IMR-90 (cell line): ENCODE measurements at regions not wholly inside any gene's neighbourhood (a gene's known extent, or its start where the extent isn't known, plus 50 kb on each side); places are given as distances from the start of the nearest gene placed in this dataset.

ENCODE experiments used
- ATAC-seq: fragments of 200-7000 bp; cut with Tn5 transposase; 2 replicates; pipeline ENCODE4 v1.9.1; 2020; ENCODE audit warnings: low read depth, mild to moderate bottlenecking, moderate library complexity
- BruUV-seq: library from RNA; stranded (reverse); fragments of 400-500 nt; replicated peaks from 2 replicates; lab custom pipeline; 2021; lab: Mats Ljungman, UMichigan
- CTCF ChIA-PET: fragments of 300-600 bp; formaldehyde crosslinking; extraction: SDS; loops from one replicate; lab custom pipeline; 2021; ENCODE audit warnings: antibody characterized with exemption; lab: Yijun Ruan, JAX
- POLR2A ChIA-PET: fragments of 300-600 bp; sonication (Branson Sonifier 250); formaldehyde crosslinking; loops from one replicate; lab custom pipeline; 2022; ENCODE audit warnings: antibody characterized with exemption; ENCODE audit not compliant: unreplicated experiment; lab: Charles Lee
- DNase-seq: peaks from one replicate; pipeline ENCODE4 v3.0.0; 2013
- H2AFZ ChIP-seq: replicated peaks from 2 replicates; pipeline ENCODE3; 2013; ENCODE audit warnings: low read length, mild to moderate bottlenecking; ENCODE audit not compliant: poor library complexity
- H2AK5ac ChIP-seq: 2 replicates; pipeline ENCODE4 v1.6.1; 2013; ENCODE audit warnings: low read depth, low read length, inconsistent platforms
- H2AK9ac ChIP-seq: replicated peaks from 2 replicates; pipeline ENCODE3; 2013; ENCODE audit warnings: mild to moderate bottlenecking, low read depth, low read length, moderate library complexity; ENCODE audit not compliant: poor library complexity
- H2BK120ac ChIP-seq: 2 replicates; pipeline ENCODE4 v1.6.1; 2013; ENCODE audit warnings: low read depth, low read length, inconsistent platforms
- H2BK15ac ChIP-seq: 3 replicates; pipeline ENCODE4 v1.6.1; 2013; ENCODE audit warnings: low read depth, low read length, inconsistent platforms
- H2BK20ac ChIP-seq: 2 replicates; pipeline ENCODE4 v1.6.1; 2013; ENCODE audit warnings: low read depth, mild to moderate bottlenecking, inconsistent platforms, low read length, moderate library complexity
- H2BK5ac ChIP-seq: 2 replicates; pipeline ENCODE4 v1.6.1; 2013; ENCODE audit warnings: mild to moderate bottlenecking, low read depth, low read length, inconsistent platforms; ENCODE audit not compliant: poor library complexity, severe bottlenecking
- H3K14ac ChIP-seq: replicated peaks from 2 replicates; pipeline ENCODE4 v1.6.1; 2013; ENCODE audit warnings: low read depth, low read length, inconsistent platforms
- H3K18ac ChIP-seq: 2 replicates; pipeline ENCODE4 v1.6.1; 2013; ENCODE audit warnings: low read depth, low read length, control low read depth
- H3K23ac ChIP-seq: 2 replicates; pipeline ENCODE4 v1.6.1; 2013; ENCODE audit warnings: low read depth, low read length, inconsistent platforms
- H3K27ac ChIP-seq: 2 replicates; pipeline ENCODE4 v1.5.1; 2013; ENCODE audit warnings: mild to moderate bottlenecking, control low read depth, low read length; ENCODE audit not compliant: insufficient read depth
- H3K27me3 ChIP-seq: 2 replicates; pipeline ENCODE4 v1.6.1; 2013; ENCODE audit warnings: low read length; ENCODE audit not compliant: control insufficient read depth, insufficient read depth
- H3K36me3 ChIP-seq: 2 replicates; pipeline ENCODE4 v1.6.1; 2013; ENCODE audit warnings: low read length, mixed read lengths; ENCODE audit not compliant: control insufficient read depth, insufficient read depth
- H3K4ac ChIP-seq: 2 replicates; pipeline ENCODE4 v1.6.1; 2013; ENCODE audit warnings: low read depth, low read length, inconsistent platforms
- H3K4me1 ChIP-seq: 2 replicates; pipeline ENCODE4 v1.6.1; 2013; ENCODE audit warnings: low read length, mixed read lengths; ENCODE audit not compliant: control insufficient read depth, insufficient read depth
- H3K4me2 ChIP-seq: 2 replicates; pipeline ENCODE4 v1.6.1; 2013; ENCODE audit warnings: low read depth, mild to moderate bottlenecking, control low read depth, low read length, moderate library complexity
- H3K4me3 ChIP-seq: 2 replicates; pipeline ENCODE4 v1.5.1; 2013; ENCODE audit warnings: low read depth, mild to moderate bottlenecking, control low read depth, low read length, moderate library complexity; ENCODE audit not compliant: insufficient read depth
- H3K56ac ChIP-seq: 2 replicates; pipeline ENCODE4 v1.6.1; 2013; ENCODE audit warnings: low read length, inconsistent platforms; ENCODE audit not compliant: insufficient read depth; ENCODE audit errors: extremely low read depth
- H3K79me1 ChIP-seq, 2 experiments: 2 replicates each; pipeline ENCODE4 v1.6.1; 2013; ENCODE audit warnings: low read length in 2 of 2, inconsistent platforms in 1 of 2, low read depth in 1 of 2
- H3K9ac ChIP-seq: 2 replicates; pipeline ENCODE4 v1.6.1; 2013; ENCODE audit warnings: low read depth, low read length, control low read depth
- H3K9me1 ChIP-seq: 2 replicates; pipeline ENCODE4 v1.6.1; 2013; ENCODE audit warnings: low read length, inconsistent platforms; ENCODE audit not compliant: insufficient read depth
- H3K9me3 ChIP-seq: 2 replicates; pipeline ENCODE4 v1.6.1; 2013; ENCODE audit warnings: low read length; ENCODE audit not compliant: control insufficient read depth, insufficient read depth
- H4K20me1 ChIP-seq: 2 replicates; pipeline ENCODE4 v1.6.1; 2013; ENCODE audit warnings: low read length, inconsistent platforms; ENCODE audit not compliant: insufficient read depth
- H4K5ac ChIP-seq: 2 replicates; pipeline ENCODE4 v1.6.1; 2013; ENCODE audit warnings: mild to moderate bottlenecking, low read depth, low read length, control low read depth
- H4K8ac ChIP-seq, 2 experiments: 2 replicates each; pipeline ENCODE4 v1.6.1; 2013; ENCODE audit warnings: low read depth in 2 of 2, low read length in 2 of 2, control low read depth in 1 of 2, inconsistent platforms in 1 of 2
- H4K91ac ChIP-seq: 2 replicates; pipeline ENCODE4 v1.6.1; 2013; ENCODE audit warnings: low read depth, low read length, inconsistent platforms; ENCODE audit not compliant: insufficient read depth
- BHLHE40 ChIP-seq: fragments of 150-350 bp; IDR thresholded peaks from 2 replicates; pipeline ENCODE4 v1.6.1; 2016; ENCODE audit warnings: mild to moderate bottlenecking, low read depth, low read length
- CEBPB ChIP-seq: IDR thresholded peaks from 2 replicates; pipeline ENCODE4 v1.6.1; 2012; ENCODE audit warnings: low read depth, low read length, improper control_type of control experiment
- CHD1 ChIP-seq: IDR thresholded peaks from 2 replicates; pipeline ENCODE4 v1.6.1; 2012; ENCODE audit warnings: low read depth, low read length, improper control_type of control experiment
- FOS ChIP-seq: fragments of 150-350 bp; IDR thresholded peaks from 2 replicates; pipeline ENCODE4 v1.6.1; 2016; ENCODE audit warnings: low read depth, low read length
- MAFK ChIP-seq: IDR thresholded peaks from 2 replicates; pipeline ENCODE4 v1.6.1; 2012; ENCODE audit warnings: low read depth, low read length, improper control_type of control experiment
- MAZ ChIP-seq: IDR thresholded peaks from 2 replicates; pipeline ENCODE4 v1.6.1; 2012; ENCODE audit warnings: low read depth, mild to moderate bottlenecking, low read length, improper control_type of control experiment, moderate library complexity, borderline replicate concordance
- MXI1 ChIP-seq: IDR thresholded peaks from 2 replicates; pipeline ENCODE4 v1.6.1; 2012; ENCODE audit warnings: low read depth, mild to moderate bottlenecking, low read length, moderate library complexity, borderline replicate concordance
- NFE2L2 ChIP-seq: fragments of 150-350 bp; IDR thresholded peaks from 2 replicates; pipeline ENCODE4 v1.6.1; 2016; ENCODE audit warnings: low read depth, mild to moderate bottlenecking, low read length
- POLR2A ChIP-seq: IDR thresholded peaks from 2 replicates; pipeline ENCODE4 v1.6.1; 2012; ENCODE audit warnings: mild to moderate bottlenecking, low read depth, low read length
- RAD21 ChIP-seq: IDR thresholded peaks from 2 replicates; pipeline ENCODE4 v1.6.1; 2012; ENCODE audit warnings: low read length, improper control_type of control experiment
- RCOR1 ChIP-seq: IDR thresholded peaks from 2 replicates; pipeline ENCODE4 v1.6.1; 2012; ENCODE audit warnings: mild to moderate bottlenecking, low read length, improper control_type of control experiment; ENCODE audit not compliant: insufficient replicate concordance
- RFX5 ChIP-seq: IDR thresholded peaks from 2 replicates; pipeline ENCODE4 v1.8.0; 2012; ENCODE audit warnings: low read depth, mild to moderate bottlenecking, low read length, moderate library complexity
- SMC3 ChIP-seq: fragments of 150-350 bp; IDR thresholded peaks from 2 replicates; pipeline ENCODE4 v1.6.1; 2016; ENCODE audit warnings: low read depth, mild to moderate bottlenecking, antibody characterized with exemption, low read length, moderate library complexity
- dilution Hi-C: fragments of 300-500 bp; cut with HindIII; formaldehyde crosslinking; loops from one replicate; pipeline ENCODE4 v1.14.3; 2018; ENCODE audit warnings: low sequenced_read_pairs; ENCODE audit not compliant: unreplicated experiment
- in situ Hi-C: fragments of 300-500 bp; cut with MboI; formaldehyde crosslinking; loops from 3 replicates; pipeline ENCODE4 v1.14.3; 2019; ENCODE audit warnings: low sequenced_read_pairs, inconsistent platforms, mixed read lengths
- intact Hi-C: fragments of 100-400 bp; cut with micrococcal nuclease; formaldehyde crosslinking; loops from 2 replicates; pipeline ENCODE4 v1.10.0; 2022
- TF ChIP-seq, protein P1 (sequence below): fragments of 150-350 bp; IDR thresholded peaks from 2 replicates; pipeline ENCODE4 v1.6.1; 2016; ENCODE audit warnings: low read depth, mild to moderate bottlenecking, low read length, moderate library complexity, borderline replicate concordance
- TF ChIP-seq, protein P2 (sequence below): conservative IDR thresholded peaks from 2 replicates; pipeline ENCODE4 v1.5.1; 2012; ENCODE audit warnings: mild to moderate bottlenecking, low read depth, low read length, improper control_type of control experiment
- TF ChIP-seq, protein P3 (sequence below): fragments of 150-350 bp; IDR thresholded peaks from 2 replicates; pipeline ENCODE4 v1.6.1; 2017; ENCODE audit warnings: mild to moderate bottlenecking, antibody characterized with exemption, low read length, low read depth

DNA sequence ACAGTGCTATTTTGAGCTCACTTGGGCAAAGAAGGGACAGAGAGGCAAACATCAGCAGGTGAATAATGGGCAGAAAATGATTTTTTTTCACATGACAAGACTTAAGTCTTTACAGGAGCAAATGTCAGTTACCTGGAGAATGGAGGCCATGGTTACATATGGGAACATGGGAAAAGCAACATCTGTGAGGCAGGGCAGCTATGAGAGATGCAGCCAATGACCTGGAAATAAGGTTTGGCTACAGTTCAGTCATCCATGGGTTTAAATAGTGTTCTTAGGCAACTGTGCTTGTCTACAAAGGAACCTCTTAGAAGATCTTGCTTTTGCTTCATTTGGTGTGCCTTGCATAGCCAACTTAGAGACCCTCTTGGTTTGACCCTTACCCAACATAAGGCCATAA lies 490.2 kb upstream of the LCORL start:
- H3K23ac ChIP-seq, result no peak overlapping the region
- no peak overlapping the region for H4K91ac ChIP-seq
- H3K56ac ChIP-seq, result no peak overlapping the region
- peaks cover 6% of the 10 kb centered on the region; the same call in 1 of the 2 replicates for H3K9me3 ChIP-seq
- H3K9ac ChIP-seq, result no peak overlapping the region
- DNase-seq, result no peak
- H4K5ac ChIP-seq, result no peak overlapping the region
- no peaks in the 10 kb centered on the region for H3K36me3 ChIP-seq
- no peaks in the 10 kb centered on the region for H3K27me3 ChIP-seq
- POLR2A ChIA-PET, result no interaction called here
- no peak overlapping the region for H3K4me3 ChIP-seq
- no peak overlapping the region for H2BK120ac ChIP-seq
- intact Hi-C loops, result no loop called here
- no peak for ATAC-seq
- no peak for TF ChIP-seq RFX5
- TF ChIP-seq FOS, result no peak
- no peak for TF ChIP-seq NFE2L2
- no peak for TF ChIP-seq MAFK
- TF ChIP-seq RCOR1, result no peak
- TF ChIP-seq CHD1, result no peak
- no peak for TF ChIP-seq POLR2A
- TF ChIP-seq, protein P1, sequence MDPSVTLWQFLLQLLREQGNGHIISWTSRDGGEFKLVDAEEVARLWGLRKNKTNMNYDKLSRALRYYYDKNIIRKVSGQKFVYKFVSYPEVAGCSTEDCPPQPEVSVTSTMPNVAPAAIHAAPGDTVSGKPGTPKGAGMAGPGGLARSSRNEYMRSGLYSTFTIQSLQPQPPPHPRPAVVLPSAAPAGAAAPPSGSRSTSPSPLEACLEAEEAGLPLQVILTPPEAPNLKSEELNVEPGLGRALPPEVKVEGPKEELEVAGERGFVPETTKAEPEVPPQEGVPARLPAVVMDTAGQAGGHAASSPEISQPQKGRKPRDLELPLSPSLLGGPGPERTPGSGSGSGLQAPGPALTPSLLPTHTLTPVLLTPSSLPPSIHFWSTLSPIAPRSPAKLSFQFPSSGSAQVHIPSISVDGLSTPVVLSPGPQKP, result no peak
- no peak for TF ChIP-seq CEBPB
- TF ChIP-seq SMC3, result no peak
- TF ChIP-seq MAZ, result no peak
- no peak for TF ChIP-seq BHLHE40
- no peak for TF ChIP-seq MXI1
- TF ChIP-seq RAD21, result no peak
- TF ChIP-seq, protein P2, sequence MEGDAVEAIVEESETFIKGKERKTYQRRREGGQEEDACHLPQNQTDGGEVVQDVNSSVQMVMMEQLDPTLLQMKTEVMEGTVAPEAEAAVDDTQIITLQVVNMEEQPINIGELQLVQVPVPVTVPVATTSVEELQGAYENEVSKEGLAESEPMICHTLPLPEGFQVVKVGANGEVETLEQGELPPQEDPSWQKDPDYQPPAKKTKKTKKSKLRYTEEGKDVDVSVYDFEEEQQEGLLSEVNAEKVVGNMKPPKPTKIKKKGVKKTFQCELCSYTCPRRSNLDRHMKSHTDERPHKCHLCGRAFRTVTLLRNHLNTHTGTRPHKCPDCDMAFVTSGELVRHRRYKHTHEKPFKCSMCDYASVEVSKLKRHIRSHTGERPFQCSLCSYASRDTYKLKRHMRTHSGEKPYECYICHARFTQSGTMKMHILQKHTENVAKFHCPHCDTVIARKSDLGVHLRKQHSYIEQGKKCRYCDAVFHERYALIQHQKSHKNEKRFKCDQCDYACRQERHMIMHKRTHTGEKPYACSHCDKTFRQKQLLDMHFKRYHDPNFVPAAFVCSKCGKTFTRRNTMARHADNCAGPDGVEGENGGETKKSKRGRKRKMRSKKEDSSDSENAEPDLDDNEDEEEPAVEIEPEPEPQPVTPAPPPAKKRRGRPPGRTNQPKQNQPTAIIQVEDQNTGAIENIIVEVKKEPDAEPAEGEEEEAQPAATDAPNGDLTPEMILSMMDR, result no peak
- TF ChIP-seq, protein P3, sequence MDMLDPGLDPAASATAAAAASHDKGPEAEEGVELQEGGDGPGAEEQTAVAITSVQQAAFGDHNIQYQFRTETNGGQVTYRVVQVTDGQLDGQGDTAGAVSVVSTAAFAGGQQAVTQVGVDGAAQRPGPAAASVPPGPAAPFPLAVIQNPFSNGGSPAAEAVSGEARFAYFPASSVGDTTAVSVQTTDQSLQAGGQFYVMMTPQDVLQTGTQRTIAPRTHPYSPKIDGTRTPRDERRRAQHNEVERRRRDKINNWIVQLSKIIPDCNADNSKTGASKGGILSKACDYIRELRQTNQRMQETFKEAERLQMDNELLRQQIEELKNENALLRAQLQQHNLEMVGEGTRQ, result no peak
- H3K27ac ChIP-seq, result no peak overlapping the region
- CTCF ChIA-PET, result no interaction called here
- no peak overlapping the region for H3K4me2 ChIP-seq
- H3K4me1 ChIP-seq, result no peaks in the 10 kb centered on the region
- H2BK20ac ChIP-seq, result no peak overlapping the region
- in situ Hi-C loops, result no loop called here
- no peak overlapping the region for H3K18ac ChIP-seq
- no peak overlapping the region for H2BK5ac ChIP-seq
- no peak overlapping the region for H2AFZ ChIP-seq
- H4K20me1 ChIP-seq, result no peaks in the 10 kb centered on the region
- dilution Hi-C loops, result no loop called here
- no peak overlapping the region for H3K14ac ChIP-seq
- BruUV-seq, result no TSS peak
- H4K8ac ChIP-seq, result no peak overlapping the region
- H3K4ac ChIP-seq, result no peak overlapping the region
- H3K79me1 ChIP-seq, result no peaks in the 10 kb centered on the region
- no peak overlapping the region for H2BK15ac ChIP-seq
- no peak overlapping the region for H2AK5ac ChIP-seq
- H2AK9ac ChIP-seq, result no peak overlapping the region
- H3K9me1 ChIP-seq, result no peaks in the 10 kb centered on the region
